Stomach (tissue), 4 donors: ENCODE measurements at regions not wholly inside any gene's neighbourhood (a gene's known extent, or its start where the extent isn't known, plus 50 kb on each side); places are given as distances from the start of the nearest gene placed in this dataset.

Source experiments
- POLR2A ChIP-seq, 4 donors: fragments of 450-650 bp; IDR thresholded peaks; one replicate each; pipeline ENCODE4 v1.6.1; 2016; ENCODE audit warnings: antibody characterized with exemption in 4 of 4, control low read depth in 2 of 4, mild to moderate bottlenecking in 1 of 4, moderate library complexity in 1 of 4
- TF ChIP-seq, protein P1 (sequence below), 7 experiments: fragments of 450-650 bp in 4 of 7; fragments of 200-600 bp in 3 of 7; sonication (generic) in 3 of 7; IDR thresholded peaks; one replicate each; pipeline ENCODE4 v1.5.1; 2016 to 2019; ENCODE audit warnings: antibody characterized with exemption in 7 of 7, control low read depth in 2 of 7, mild to moderate bottlenecking in 1 of 7

GRCh38 chr13:108483981-108484380, 145.4 kb upstream of the MYO16 start:
- TF ChIP-seq, protein P1, sequence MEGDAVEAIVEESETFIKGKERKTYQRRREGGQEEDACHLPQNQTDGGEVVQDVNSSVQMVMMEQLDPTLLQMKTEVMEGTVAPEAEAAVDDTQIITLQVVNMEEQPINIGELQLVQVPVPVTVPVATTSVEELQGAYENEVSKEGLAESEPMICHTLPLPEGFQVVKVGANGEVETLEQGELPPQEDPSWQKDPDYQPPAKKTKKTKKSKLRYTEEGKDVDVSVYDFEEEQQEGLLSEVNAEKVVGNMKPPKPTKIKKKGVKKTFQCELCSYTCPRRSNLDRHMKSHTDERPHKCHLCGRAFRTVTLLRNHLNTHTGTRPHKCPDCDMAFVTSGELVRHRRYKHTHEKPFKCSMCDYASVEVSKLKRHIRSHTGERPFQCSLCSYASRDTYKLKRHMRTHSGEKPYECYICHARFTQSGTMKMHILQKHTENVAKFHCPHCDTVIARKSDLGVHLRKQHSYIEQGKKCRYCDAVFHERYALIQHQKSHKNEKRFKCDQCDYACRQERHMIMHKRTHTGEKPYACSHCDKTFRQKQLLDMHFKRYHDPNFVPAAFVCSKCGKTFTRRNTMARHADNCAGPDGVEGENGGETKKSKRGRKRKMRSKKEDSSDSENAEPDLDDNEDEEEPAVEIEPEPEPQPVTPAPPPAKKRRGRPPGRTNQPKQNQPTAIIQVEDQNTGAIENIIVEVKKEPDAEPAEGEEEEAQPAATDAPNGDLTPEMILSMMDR (IDR thresholded peaks at IDR 0.05), result no peak
- TF ChIP-seq POLR2A (IDR thresholded peaks at IDR 0.05), result no peak
